ENCODE measurements at regions not wholly inside any gene's neighbourhood (a gene's known extent, or its start where the extent isn't known, plus 50 kb on each side); places are given as distances from the start of the nearest gene placed in this dataset.

- TF ChIP-seq, protein P1, sequence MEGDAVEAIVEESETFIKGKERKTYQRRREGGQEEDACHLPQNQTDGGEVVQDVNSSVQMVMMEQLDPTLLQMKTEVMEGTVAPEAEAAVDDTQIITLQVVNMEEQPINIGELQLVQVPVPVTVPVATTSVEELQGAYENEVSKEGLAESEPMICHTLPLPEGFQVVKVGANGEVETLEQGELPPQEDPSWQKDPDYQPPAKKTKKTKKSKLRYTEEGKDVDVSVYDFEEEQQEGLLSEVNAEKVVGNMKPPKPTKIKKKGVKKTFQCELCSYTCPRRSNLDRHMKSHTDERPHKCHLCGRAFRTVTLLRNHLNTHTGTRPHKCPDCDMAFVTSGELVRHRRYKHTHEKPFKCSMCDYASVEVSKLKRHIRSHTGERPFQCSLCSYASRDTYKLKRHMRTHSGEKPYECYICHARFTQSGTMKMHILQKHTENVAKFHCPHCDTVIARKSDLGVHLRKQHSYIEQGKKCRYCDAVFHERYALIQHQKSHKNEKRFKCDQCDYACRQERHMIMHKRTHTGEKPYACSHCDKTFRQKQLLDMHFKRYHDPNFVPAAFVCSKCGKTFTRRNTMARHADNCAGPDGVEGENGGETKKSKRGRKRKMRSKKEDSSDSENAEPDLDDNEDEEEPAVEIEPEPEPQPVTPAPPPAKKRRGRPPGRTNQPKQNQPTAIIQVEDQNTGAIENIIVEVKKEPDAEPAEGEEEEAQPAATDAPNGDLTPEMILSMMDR (optimal IDR thresholded peaks at IDR 0.05 in 1 of 3, IDR thresholded peaks at IDR 0.05 in 1 of 3, conservative IDR thresholded peaks at IDR 0.05 in 1 of 3; ENCODE audit: extremely low read depth in 1 of 3, insufficient read depth in 2 of 3, low read length in 3 of 3), result no peak
- no peak for TF ChIP-seq EZH2 (IDR thresholded peaks at IDR 0.05; ENCODE audit: low read length)
These were observed 132.2 kb upstream of the SLC34A2 start for GRCh38 chr4:25523405-25523804.
